LNCAP (cell line): ENCODE measurements at regions not wholly inside any gene's neighbourhood (a gene's known extent, or its start where the extent isn't known, plus 50 kb on each side); places are given as distances from the start of the nearest gene placed in this dataset.

Experiments
- CTCF ChIP-seq: fragments of 450-650 bp; IDR thresholded peaks from 2 replicates; pipeline ENCODE4 v1.5.1; 2017; ENCODE audit warnings: mild to moderate bottlenecking

GRCh38 chr12:105534068-105534467, 203.6 kb downstream of the C12orf75 start:
- no peak for TF ChIP-seq CTCF

- no peak for TF ChIP-seq CTCF
These were observed 208.4 kb downstream of the C12orf75 start for GRCh38 chr12:105538880-105539279.

- TF ChIP-seq CTCF = no peak
These were observed 209.2 kb downstream of the C12orf75 start for GRCh38 chr12:105539735-105540134.

- no peak for TF ChIP-seq CTCF
These were observed 217.3 kb downstream of the C12orf75 start for GRCh38 chr12:105547786-105548185.

GRCh38 chr12:105548626-105549025, 218.1 kb downstream of the C12orf75 start:
- no peak for TF ChIP-seq CTCF

GRCh38 chr12:105552056-105552455, 221.6 kb downstream of the C12orf75 start:
- no peak for TF ChIP-seq CTCF

- TF ChIP-seq CTCF = no peak
These were observed 223.8 kb downstream of the C12orf75 start for GRCh38 chr12:105554223-105554678.

- TF ChIP-seq CTCF = no peak
These were observed 224.4 kb downstream of the C12orf75 start for GRCh38 chr12:105554856-105555255.
